ENCODE measurements at regions not wholly inside any gene's neighbourhood (a gene's known extent, or its start where the extent isn't known, plus 50 kb on each side); places are given as distances from the start of the nearest gene placed in this dataset.

DNA sequence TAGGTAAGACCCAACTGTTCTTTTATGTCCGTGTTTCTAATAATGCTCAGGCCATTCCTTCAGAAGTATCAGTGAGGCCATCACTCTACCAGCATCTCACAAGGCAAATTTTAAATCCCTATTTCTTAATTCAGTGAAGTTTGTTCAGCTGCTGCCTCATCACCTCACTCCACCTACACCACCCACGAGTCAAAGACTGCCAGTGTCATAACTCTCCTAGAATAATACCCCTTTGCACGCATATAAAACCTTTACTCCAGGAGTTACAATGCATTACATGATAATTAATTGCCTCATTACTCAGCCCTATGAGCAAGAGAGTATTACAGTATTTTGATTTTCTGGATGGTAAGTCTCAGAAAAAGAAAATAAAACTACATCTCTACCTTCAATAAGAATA is 793.6 kb downstream of the TFAP2A start:
- CTCF ChIA-PET: no interaction called here

DNA sequence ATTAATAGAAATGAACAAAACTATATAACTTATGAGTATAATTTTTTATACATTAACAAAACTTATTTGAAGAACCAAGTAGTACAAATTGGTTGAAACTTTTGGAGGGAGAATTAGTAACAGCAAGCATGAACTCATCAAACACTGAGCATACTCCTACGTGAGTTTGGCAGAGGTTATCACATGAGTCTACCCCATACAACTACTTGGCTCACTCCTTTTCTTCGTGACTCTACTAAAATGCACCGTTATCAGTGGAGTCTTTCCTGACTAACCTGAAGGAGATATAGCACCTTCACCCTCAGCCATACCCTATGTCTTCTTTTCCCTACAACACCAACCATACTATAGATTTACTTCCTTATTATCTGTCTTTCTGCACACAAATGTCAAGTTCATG is 794.2 kb downstream of the TFAP2A start:
- Mint-ChIP-seq H3K4me3 (ENCODE audit: low read depth, unreplicated experiment) (no peak overlapping the region), H3K9me3 (ENCODE audit: low read depth, unreplicated experiment) (no peaks in the 10 kb centered on the region), H3K36me3 (ENCODE audit: insufficient read depth, unreplicated experiment) (no peaks in the 10 kb centered on the region), H3K4me1 (ENCODE audit: low read depth, unreplicated experiment) (no peaks in the 10 kb centered on the region), H3K27ac (ENCODE audit: unreplicated experiment) (no peak overlapping the region), H3K27me3 (ENCODE audit: unreplicated experiment) (no peaks in the 10 kb centered on the region)
- intact Hi-C loops (cut with micrococcal nuclease; ENCODE audit: unreplicated experiment): no loop called here
- BruUV-seq (replicated peaks): no TSS peak
- CTCF ChIA-PET: no interaction called here
- TF ChIP-seq, protein P1, sequence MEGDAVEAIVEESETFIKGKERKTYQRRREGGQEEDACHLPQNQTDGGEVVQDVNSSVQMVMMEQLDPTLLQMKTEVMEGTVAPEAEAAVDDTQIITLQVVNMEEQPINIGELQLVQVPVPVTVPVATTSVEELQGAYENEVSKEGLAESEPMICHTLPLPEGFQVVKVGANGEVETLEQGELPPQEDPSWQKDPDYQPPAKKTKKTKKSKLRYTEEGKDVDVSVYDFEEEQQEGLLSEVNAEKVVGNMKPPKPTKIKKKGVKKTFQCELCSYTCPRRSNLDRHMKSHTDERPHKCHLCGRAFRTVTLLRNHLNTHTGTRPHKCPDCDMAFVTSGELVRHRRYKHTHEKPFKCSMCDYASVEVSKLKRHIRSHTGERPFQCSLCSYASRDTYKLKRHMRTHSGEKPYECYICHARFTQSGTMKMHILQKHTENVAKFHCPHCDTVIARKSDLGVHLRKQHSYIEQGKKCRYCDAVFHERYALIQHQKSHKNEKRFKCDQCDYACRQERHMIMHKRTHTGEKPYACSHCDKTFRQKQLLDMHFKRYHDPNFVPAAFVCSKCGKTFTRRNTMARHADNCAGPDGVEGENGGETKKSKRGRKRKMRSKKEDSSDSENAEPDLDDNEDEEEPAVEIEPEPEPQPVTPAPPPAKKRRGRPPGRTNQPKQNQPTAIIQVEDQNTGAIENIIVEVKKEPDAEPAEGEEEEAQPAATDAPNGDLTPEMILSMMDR (IDR thresholded peaks at IDR 0.05; ENCODE audit: unreplicated experiment): no peak
- no peak for DNase-seq

More for the DNA sequence above, 793.6 kb downstream of the TFAP2A start:
- BruUV-seq (replicated peaks): no TSS peak
- Mint-ChIP-seq H3K9me3 (ENCODE audit: low read depth, unreplicated experiment) (no peaks in the 10 kb centered on the region), H3K27ac (ENCODE audit: unreplicated experiment) (no peak overlapping the region), H3K4me3 (ENCODE audit: low read depth, unreplicated experiment) (no peak overlapping the region), H3K27me3 (ENCODE audit: unreplicated experiment) (no peaks in the 10 kb centered on the region), H3K36me3 (ENCODE audit: insufficient read depth, unreplicated experiment) (no peaks in the 10 kb centered on the region), H3K4me1 (ENCODE audit: low read depth, unreplicated experiment) (no peaks in the 10 kb centered on the region)
- intact Hi-C loops (cut with micrococcal nuclease; ENCODE audit: unreplicated experiment): no loop called here
- no peak for DNase-seq
- TF ChIP-seq, protein P1 (IDR thresholded peaks at IDR 0.05; ENCODE audit: unreplicated experiment): no peak

DNA sequence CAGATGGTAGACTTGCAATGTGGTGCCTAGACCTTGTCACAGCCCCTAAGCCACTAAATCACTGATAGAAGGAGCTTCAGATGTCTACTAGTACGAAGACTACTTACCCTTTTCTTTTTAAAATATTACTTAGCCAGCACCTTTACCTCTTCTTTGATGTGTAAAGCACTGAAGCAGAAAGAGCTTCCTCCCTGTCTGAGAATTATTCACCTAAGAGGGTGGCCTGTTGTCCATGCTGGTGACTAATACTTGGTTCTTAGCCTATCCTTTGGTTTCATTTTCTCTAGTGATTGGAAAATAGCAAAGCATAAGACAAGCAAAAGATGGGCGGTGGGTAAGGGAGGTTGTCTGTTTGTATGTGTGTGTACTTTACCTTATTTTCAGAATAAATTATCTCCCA is 794.6 kb downstream of the TFAP2A start:
- TF ChIP-seq, protein P1 (IDR thresholded peaks at IDR 0.05; ENCODE audit: unreplicated experiment): no peak
- H3K36me3 Mint-ChIP-seq (ENCODE audit: insufficient read depth, unreplicated experiment): no peaks in the 10 kb centered on the region
- no peak overlapping the region for H3K27ac Mint-ChIP-seq (ENCODE audit: unreplicated experiment)
- no TSS peak for BruUV-seq (replicated peaks)
- no peaks in the 10 kb centered on the region for H3K27me3 Mint-ChIP-seq (ENCODE audit: unreplicated experiment)
- no peaks in the 10 kb centered on the region for H3K9me3 Mint-ChIP-seq (ENCODE audit: low read depth, unreplicated experiment)
- CTCF ChIA-PET: no interaction called here
- no peak for DNase-seq
- H3K4me1 Mint-ChIP-seq (ENCODE audit: low read depth, unreplicated experiment): no peaks in the 10 kb centered on the region
- no peak overlapping the region for H3K4me3 Mint-ChIP-seq (ENCODE audit: low read depth, unreplicated experiment)
- intact Hi-C loops (cut with micrococcal nuclease; ENCODE audit: unreplicated experiment): no loop called here

DNA sequence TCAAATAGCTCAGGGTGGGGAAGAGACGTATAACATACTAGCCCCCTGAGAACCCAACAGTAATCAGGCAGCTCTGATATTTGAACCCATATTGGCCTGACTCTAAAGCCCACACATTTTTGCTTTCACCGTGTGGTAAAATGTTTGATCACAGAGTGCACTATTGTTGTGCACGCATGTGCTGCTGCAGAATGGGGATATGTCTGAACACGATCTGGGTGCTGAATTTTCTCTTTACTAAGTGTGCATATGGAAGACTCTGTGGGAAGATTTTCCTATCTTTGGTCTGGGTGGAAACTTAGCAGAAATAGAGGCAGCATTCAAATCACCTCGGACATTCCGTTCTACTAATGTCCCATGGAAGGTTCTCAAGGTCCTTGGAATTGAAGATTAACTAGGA is 800.1 kb downstream of the TFAP2A start:
- Mint-ChIP-seq H3K27ac (ENCODE audit: unreplicated experiment) (no peak overlapping the region), H3K4me3 (ENCODE audit: low read depth, unreplicated experiment) (no peak overlapping the region), H3K4me1 (ENCODE audit: low read depth, unreplicated experiment) (no peaks in the 10 kb centered on the region), H3K27me3 (ENCODE audit: unreplicated experiment) (no peaks in the 10 kb centered on the region), H3K9me3 (ENCODE audit: low read depth, unreplicated experiment) (no peaks in the 10 kb centered on the region), H3K36me3 (ENCODE audit: insufficient read depth, unreplicated experiment) (no peaks in the 10 kb centered on the region)
- TF ChIP-seq, protein P1 (IDR thresholded peaks at IDR 0.05; ENCODE audit: unreplicated experiment): no peak
- intact Hi-C loops (cut with micrococcal nuclease; ENCODE audit: unreplicated experiment): no loop called here
- BruUV-seq (replicated peaks): no TSS peak
- CTCF ChIA-PET: interaction anchor here (0.7 kb wide), 1 partner anchor 684 kb away, joined by 6 read pairs; no protein-coding TSS in a partner anchor
- DNase-seq: no peak
